NCI-H510A (cell line): ENCODE measurements at regions not wholly inside any gene's neighbourhood (a gene's known extent, or its start where the extent isn't known, plus 50 kb on each side); places are given as distances from the start of the nearest gene placed in this dataset.

Experiments
- DNase-seq: peaks from one replicate; lab custom pipeline; 2025; lab: John Stamatoyannopoulos, UW

- DNase-seq: no peak
Measured at GRCh38 chr12:125271892-125272291, 206.7 kb downstream of the AACS start.

- no peak for DNase-seq
Measured at GRCh38 chr12:125272383-125272933, 207.2 kb downstream of the AACS start.

- DNase-seq: no peak
Measured at GRCh38 chr12:125276567-125276966, 211.3 kb downstream of the AACS start.

- no peak for DNase-seq
Measured at GRCh38 chr12:125280482-125281377, 215.5 kb downstream of the AACS start.

GRCh38 chr12:125282921-125283320 lies 217.7 kb downstream of the AACS start:
- DNase-seq: no peak

- DNase-seq: no peak
Measured at GRCh38 chr12:125283521-125283920, 218.3 kb downstream of the AACS start.

GRCh38 chr12:125284087-125284486 lies 218.9 kb downstream of the AACS start:
- DNase-seq: no peak

GRCh38 chr12:125284945-125285685 lies 219.9 kb downstream of the AACS start:
- DNase-seq: no peak

GRCh38 chr12:125286005-125286727 lies 220.9 kb downstream of the AACS start:
- DNase-seq: no peak

- no peak for DNase-seq
Measured at GRCh38 chr12:125287155-125287847, 222.1 kb downstream of the AACS start.

- DNase-seq: no peak
Measured at GRCh38 chr12:125288931-125289928, 224.0 kb downstream of the AACS start.

- DNase-seq: no peak
Measured at GRCh38 chr12:125289970-125290369, 224.7 kb downstream of the AACS start.

GRCh38 chr12:125292700-125293099 lies 227.5 kb downstream of the AACS start:
- DNase-seq: no peak

- DNase-seq: no peak
Measured at GRCh38 chr12:125295550-125295949, 230.3 kb downstream of the AACS start.

- DNase-seq: no peak
Measured at GRCh38 chr12:125296701-125297100, 231.5 kb downstream of the AACS start.

- DNase-seq: no peak
Measured at GRCh38 chr12:125299840-125300239, 234.6 kb downstream of the AACS start.

- no peak for DNase-seq
Measured at GRCh38 chr12:125300249-125300648, 235.0 kb downstream of the AACS start.

- no peak for DNase-seq
Measured at GRCh38 chr12:125303337-125303736, 238.1 kb downstream of the AACS start.

GRCh38 chr12:125304029-125304428 lies 238.8 kb downstream of the AACS start:
- no peak for DNase-seq

GRCh38 chr12:125305231-125305630 lies 240.0 kb downstream of the AACS start:
- no peak for DNase-seq
